Activated CD4-positive, CD25-positive, alpha-beta regulatory T cell treated with anti-CD3 and anti-CD28 coated beads, Interleukin-2, amount 50 U/mL, for 72 hours (primary cell): ENCODE measurements at regions not wholly inside any gene's neighbourhood (a gene's known extent, or its start where the extent isn't known, plus 50 kb on each side); places are given as distances from the start of the nearest gene placed in this dataset.

Experiments
- DNase-seq: peaks from one replicate; pipeline ENCODE4 v3.0.0; 2021

DNA sequence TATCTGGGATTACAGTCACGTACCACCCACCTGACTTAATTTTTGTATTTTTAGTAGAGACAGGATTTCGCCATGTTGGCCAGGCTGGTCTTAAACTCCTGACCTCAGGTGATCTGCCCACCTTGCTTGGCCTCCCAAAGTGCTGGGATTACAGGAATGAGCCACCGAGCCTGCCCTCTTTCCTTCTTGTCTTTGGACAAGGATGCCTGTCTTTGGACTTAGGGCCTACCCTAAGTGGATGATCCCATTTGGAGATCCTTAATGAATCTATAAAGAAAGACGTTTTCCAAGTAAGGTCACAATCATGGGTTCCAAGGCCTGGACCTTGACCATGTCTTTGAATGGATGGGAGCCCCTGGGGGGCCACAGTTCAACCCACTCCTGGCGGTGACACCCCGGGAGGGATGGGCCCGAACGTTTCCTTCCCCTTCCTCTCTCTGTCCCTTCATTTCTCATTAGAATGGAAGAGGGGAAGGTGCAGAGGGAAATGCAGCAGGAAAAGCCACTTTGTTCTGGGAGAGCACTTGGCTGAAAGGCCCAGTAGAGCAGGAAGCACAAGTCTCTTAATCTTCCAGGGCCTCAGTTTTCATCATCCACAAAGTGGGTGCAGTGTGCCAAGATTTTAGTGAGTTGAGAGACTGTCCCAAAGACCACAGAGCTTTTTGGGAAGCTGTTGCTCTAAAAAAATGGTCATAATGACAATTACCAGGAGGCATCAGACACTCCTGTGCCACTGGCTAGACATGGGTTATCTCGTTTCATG, 353.3 kb downstream of the SEC14L1 start:
- no peak for DNase-seq

DNA sequence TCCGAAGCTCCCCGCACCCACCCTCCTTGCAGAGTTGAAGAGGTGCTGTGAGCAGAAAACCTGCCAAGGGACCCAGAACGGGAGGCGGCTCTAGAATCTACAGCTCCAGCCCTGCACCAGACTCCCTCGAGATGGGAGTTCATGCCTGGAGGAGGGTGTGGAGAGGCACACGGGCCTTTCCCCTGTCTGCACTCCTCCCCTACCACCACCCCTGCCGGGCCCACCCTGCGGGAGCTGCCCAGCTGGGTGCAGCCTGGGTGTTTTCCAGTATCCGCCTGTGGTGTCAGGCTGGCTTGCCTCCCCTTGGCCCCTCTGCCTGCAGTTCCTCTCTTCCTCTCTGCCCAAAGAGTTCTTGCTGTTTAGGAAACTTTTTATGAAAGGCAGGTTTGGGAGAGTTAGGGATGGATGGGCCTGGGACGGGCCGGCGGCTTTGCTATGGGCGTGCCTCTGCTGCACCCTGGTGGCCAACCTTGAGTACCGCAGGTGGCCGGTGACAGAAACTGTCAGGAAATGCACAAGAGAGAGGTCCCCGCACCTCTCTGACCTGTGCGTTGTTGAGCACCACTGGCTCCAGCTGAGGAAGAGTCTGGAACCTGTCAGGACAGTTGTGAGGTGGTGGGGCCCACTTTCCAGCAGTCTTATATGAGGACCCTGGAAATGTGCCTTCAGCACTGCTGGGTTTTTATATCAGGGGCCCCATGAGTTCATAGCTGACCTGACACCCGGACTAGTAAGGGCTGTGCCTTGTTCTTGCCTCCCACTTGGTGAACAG, 354.1 kb downstream of the SEC14L1 start:
- DNase-seq = peak; percentile 79

DNA sequence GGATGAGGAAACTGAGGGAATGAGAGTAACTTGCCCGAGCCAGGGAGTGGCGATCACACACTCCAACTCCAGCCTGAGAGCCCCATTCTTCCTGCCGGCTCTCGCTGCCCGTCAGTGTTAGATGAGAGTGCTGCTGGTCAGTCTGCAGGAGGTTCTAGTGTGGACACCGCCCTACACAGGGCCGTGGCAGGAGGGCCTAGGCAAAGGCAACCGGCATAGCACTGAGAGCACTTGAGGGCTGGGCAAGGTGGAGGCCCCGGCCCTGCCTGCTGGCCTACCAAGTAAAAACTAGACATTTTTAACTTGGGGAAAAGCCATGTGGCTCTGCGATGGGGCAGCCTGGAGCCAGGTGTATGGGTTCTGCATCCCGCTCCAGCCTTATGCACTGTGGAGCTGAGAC, 354.8 kb downstream of the SEC14L1 start:
- no peak for DNase-seq

DNA sequence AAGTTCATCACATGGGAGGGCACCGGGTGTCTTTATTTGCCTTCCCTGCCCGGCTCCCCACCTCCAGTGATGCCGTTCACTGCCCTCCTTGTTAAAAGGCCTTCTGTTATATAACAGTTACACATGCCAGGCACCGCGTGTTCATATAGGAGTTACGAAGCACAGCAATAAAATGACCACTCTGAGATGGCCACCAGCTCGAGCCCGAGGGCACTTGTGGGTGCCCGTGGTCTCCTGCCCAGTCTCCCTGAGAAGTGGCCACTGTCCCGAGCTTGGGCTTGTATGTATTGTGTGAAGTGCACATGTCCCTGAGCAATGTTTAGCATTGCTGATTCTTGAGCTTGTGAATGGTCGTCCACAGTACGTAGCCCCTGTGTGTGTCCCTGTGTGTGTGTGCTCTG, 355.6 kb downstream of the SEC14L1 start:
- DNase-seq = no peak

DNA sequence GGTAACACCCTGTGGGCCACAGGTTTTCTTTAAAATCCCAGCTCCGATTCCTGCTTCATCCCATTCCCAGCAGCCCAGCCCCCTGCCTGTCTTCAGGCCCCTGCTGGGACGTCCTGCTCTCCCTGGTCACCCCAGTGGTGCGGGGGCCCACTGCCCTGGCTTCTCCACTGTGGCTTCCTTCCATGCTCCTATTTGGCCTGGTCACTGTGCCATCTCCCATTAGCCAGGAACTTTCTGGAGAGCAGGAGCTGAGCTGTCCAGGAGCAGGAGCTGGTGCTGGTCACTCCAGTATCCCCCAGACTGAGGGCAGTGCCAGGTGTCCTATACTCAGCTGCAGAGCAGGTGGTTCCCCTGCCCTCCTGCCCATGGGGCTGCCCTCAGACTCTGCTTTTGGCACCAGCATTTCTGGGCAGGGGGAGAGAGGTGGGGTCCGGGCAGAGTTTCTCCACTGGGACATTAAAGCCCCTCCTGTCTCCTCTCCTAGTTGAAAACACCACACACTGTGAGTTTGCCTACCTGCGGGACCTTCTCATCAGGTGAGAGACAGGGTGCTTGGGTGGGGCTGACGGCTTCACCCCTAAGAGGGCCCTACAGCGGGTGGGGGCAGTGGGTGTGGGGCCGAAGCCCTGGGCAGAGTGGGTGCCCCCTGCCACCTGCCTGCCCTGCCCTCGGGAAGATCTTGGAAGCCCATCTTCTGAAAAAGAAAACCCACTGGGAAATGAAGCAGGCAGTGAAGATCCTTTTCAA, 356.2 kb downstream of the SEC14L1 start:
- DNase-seq = no peak

DNA sequence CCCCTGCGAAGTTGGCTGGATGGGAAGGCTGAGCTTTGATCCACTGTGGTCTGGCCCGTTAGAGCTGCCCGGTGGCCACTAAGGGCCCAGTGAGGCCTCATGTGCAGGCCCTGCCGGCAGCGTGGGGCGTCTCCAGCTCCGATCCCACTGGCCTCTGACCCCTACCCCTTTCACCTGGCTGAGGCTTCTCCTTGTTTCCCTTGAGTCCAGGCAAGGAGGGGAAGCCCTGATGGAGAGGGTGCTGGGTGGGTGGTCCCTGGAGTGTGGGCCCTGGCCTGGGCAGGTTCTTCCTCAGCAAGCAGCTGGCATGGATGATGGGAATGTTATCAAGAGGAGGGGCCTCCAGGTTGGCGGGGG, 356.8 kb downstream of the SEC14L1 start:
- DNase-seq = no peak

DNA sequence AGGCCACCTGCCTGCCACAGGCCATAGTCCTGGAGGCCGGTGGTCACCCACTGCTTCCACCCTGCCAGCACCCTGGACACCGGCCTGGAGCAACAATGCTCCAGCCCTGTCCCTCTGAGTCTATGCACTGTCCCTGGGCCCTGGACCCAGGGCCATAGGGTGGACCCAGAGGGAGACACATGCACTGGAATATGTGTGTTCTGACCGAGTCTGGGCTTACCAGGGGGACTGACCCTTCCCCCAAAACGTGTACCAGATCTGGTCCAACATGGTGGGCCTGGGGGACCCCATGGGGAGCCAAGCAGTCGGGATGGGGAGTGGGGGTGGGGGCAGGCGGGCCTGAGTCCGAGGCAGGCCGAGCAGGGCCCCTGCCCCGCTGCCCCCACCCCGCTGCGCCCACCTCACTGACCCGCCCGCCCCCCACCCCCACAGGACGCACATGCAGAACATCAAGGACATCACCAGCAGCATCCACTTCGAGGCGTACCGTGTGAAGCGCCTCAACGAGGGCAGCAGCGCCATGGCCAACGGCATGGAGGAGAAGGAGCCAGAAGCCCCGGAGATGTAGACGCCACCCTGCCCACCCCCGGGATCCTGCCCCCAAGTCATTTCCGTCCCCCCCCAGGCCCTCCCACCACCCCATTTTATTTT, 357.4 kb downstream of the SEC14L1 start:
- no peak for DNase-seq

DNA sequence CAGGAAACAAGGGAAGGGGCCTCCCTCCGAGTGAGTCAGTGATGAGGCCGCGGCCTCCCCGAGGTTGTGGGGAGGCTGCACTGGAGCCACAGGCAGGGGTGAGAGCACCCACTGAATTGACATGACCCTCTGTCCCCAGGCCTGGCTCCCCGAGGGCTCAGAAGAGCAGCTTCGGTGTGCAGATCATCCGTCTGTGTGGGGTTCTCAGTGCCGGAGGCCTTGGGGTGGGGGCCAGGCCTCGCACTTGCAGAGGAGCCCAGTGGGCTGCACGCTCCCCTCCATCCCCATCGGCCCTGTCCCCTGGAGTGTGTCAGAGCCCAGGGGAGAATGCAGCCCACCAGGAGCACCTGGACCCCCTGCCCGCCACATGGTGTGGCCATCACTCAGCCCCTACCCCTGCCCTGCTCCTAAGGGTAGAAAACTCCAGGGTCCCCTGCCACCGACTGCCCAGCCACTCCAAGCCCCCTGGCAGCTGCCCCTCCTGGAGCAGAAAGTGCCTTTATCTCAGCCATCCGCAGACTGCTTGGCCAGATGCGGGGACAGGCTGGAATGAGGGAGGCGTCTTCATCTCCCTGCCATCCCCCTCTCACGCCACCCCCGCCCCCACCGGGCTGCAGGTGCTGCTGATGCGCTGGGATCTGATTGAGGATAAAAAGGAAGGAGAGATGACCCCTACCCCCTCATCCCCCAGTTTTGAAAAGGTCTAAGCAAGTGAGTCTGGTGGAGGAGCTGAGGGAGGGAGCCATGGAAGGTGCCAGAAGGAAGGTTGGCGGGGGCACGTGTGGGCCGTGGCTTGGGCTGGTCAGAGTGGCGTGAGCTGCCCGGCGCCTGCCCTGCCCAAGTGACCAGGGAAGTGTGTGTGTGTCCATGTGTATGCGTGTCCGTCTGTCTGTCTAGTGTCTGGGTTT, 358.3 kb downstream of the SEC14L1 start:
- no peak for DNase-seq

DNA sequence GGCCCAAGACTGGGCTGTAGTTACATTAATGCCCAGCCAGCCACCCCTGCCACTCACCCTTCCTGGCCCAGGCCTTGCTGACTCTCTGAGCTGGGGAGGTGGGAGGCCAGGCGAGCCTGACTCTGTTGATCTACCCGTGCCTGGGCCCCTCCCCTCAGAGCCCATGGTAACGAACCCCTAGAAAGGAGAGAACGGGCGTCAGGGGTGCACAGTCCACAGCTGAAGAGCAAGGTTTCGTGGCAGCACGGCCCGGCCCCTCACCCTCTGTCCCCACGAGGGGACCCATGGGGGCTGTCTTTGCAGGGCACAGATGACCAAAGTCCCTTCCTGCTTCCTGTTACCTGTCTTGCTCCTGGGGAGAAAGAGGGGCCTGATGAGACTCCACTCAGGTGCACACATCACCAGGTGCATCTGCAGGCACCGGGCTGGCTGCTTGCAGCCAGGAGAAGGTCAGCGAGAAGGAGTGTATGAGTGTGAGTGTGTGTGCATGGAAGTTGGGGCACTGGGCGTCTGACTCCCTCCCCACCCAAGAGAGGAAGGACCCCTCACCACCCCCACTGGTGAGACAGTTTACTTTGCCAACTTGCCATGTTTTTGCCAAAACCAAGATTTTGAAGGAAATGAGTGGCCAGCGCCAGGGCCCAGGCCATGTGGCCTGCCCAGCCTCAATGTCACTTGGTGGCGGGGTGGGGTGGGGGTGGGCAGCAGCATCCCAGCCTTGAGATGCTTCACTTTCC, 359.1 kb downstream of the SEC14L1 start:
- no peak for DNase-seq

DNA sequence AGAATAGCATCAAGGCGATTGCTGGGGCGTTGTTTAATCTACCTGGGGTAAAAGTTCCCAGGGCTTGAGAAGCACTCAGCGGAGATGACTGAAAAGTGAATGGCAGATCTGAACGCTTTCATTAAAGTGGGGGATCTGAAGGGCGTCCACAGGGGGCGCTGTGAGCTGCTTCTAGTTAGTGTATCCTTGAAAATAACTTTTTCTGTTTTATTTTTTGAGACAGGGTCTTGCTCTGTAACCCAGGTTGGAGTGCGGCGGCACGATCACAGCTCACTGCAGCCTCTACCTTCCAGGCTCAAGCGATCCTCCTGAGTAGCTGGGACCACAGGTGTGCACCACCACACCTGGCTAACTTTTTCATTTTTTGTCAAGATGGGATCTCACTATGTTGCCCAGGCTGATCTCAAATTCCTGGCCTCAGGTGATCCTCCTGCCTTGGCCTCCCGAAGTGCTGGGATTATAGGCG, 360.4 kb downstream of the SEC14L1 start:
- DNase-seq = peak; percentile 51

DNA sequence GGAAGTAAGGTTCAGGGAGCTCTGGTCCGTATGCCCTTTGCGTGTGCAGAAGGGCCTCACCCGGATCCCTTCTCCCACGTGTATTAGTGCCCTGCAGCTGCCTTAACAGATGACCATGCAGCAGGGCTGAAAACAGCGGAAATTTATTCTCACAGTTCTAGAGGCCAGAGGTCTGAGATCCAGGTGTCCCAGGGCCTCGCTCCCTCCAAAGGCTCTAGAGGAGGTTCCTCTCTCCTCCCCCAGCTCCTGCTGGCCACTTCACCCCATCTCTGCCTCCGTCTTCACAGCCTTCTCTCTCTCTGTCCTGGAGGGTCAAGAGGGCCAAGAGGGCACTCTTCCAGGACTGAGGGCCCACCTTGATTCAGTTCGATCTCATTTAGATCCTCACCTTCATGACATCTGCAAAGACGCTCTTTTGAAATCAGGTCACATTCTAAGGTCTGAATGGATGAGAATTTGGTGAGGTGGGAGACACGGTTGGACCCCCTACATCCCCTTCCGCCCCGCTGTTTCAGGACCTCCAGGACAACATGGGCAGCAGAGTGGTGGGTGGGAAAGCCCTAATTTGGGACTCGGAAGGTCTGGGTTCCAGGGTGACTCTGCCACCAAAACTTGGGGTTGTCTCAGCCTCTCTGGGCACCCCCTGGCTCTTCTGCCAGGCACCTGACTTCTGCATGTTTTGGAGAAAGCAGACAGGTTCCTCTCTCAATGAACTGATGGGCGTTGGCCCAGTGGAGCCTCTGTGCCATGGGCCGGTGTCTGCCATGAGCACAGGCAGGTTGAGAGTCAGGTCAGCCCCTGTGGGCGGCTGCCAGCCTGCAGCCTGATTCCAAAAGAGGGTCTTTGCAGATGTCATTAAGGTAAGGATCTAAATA, 361.2 kb downstream of the SEC14L1 start:
- no peak for DNase-seq

DNA sequence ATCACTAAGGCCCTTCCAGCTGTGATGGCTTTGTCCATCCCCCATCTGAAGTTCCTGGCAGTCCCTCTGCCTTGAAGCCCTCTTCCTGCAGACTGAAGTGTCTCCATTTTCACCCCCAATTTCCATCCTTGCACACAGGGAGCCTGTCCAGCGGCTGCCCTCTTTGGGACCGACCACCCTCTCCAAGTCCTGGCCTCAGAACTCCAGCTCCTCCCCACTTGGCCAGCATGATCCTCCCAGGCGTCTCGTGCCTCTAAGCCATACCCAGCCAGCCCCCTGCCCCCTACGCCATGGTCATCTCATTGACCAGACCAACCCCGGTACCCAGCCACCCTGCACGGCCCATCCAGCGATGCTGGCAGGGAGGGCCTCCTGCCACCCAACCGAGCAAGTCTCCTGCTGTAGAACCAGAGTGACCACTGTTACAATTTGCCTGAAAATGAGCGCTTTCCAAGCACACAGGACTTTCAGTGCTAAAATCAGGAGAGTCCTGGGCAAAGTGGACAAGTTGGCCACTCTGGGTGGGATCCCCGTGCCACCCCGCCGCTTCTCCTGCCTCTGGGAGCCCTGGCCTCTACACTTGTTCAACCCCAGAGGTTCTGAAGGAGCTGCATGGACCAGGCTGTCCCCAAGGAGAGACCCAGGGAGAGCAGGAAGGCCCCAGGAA, 362.0 kb downstream of the SEC14L1 start:
- no peak for DNase-seq

DNA sequence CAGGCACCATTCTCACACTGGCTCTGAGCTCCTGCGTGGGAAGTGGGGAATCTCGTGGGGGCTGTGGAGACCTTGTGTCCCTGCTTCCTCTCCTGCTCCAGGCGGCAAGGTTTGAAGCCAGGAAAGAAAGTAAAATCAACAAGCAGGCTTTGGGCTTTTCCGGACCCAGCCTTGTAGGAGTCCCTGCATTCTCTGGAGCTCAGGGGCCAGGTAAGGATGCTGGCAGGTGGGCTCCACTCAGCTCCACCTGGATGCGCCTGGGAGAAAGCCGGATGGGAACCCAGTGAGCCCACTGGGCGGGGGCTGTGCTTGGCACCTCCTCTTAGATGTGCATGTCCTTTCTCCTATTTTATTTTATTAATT, 362.5 kb downstream of the SEC14L1 start:
- no peak for DNase-seq

DNA sequence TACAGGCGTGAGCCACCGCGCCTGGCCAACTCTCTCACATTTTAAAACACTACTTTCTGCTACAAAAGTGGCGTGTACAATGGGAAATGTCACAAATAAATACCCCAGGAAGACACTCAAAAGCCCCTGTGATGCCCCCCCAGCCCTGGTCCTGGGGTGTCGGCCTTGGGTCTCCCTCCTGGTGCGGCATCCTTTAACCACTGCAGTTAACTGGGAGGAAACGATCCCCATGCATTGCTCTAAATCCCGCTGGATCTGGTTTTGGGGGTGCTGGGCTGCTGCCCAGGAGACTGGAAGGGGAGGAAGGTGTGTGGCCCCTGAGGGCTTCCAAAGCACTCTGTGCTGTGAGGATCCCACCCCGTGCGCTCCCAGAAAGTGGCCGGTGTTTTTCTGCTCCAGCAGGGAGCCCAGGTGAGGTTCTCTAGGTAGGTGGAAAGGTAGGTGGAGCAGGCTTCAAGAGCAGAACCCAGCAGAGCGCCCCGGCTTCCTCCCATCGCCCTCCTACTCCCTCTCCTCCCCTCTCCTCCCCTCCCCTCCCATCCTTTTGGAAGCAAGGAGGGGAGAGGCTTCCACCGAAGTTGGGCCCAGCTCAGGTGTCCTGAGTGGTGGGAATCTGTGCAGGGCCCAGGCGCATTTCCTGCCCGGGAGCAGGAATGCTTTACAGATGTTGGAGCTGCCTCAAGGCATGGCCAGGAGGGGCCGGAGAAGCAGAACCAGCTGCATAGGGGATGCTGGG, 363.3 kb downstream of the SEC14L1 start:
- DNase-seq = no peak

DNA sequence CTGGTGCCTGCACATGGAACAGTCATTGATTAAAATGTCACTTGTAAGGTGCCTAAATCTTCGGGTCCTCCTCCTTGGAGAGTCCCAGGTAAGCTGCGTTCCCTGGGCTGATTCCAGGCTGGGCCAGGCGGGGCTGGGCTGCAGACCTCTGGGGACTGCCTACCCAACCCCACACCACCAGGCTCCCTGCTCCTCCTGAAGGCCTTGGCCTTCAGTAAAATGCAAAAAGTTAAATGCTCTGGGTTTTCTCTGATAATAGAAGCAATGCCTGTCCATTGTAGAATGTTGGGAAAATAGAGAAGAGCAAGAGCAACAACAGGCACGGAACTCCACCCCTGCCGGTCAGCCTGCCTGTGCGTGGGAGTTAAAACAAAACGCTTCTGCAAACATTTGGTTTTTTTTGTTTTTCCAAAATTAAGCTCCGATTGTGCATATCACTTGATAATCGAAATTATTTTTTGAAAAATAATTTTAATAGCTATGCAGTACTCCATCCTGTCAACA, 363.9 kb downstream of the SEC14L1 start:
- no peak for DNase-seq

DNA sequence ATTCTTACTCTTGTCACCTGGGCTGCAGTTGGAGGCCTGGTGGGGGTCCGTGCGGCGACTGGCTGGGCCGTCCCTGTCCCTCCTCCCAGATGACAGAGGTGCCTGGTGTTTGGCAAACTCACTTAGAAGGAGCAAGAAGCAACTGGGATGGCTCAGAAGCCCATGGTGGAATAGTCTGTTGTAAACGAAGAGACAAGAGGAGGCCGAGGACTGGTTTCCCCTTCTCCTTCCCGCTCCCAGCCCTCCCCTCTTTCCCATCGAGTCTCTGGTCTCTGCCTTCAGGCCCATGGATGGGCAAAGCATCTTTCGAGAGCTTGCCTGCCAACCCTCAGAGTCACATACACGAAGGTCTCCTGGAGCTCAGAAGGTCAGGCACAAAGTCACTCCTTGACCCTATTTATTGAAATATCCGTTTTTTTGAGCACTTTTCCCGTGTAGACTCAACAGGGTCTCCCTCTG, 364.4 kb downstream of the SEC14L1 start:
- no peak for DNase-seq

DNA sequence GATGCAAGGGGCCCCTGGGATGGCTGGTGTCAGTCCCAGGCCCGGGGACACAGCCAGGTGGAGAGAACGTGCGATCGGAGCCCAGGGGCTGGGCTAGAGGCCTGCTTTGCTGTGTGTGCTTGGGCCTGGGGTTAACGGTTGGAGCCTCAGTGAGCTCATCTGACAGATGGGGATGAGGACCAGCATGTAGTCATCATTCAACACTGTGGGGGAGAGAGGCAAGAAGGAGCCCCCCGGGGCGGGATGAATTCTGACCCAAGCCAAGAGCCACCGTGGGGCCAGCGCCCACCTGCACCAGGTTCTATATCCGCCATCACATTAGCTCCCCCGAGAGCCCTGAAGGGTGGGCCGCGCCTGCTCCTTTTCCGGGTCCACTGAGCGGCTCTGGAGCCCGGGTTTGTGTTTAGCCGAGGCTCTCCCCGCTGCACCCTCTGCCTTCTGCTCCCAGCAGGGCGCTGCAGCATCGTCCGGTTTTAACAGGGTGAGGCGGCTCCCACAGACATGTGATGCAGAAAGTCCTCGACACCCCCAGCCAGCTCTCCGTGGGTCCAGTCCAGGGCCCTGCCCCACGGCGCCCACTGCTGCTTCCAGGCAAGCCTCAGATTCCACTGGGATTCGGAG, 365.7 kb downstream of the SEC14L1 start:
- DNase-seq = no peak
